ENCODE measurements at regions not wholly inside any gene's neighbourhood (a gene's known extent, or its start where the extent isn't known, plus 50 kb on each side); places are given as distances from the start of the nearest gene placed in this dataset.

DNA sequence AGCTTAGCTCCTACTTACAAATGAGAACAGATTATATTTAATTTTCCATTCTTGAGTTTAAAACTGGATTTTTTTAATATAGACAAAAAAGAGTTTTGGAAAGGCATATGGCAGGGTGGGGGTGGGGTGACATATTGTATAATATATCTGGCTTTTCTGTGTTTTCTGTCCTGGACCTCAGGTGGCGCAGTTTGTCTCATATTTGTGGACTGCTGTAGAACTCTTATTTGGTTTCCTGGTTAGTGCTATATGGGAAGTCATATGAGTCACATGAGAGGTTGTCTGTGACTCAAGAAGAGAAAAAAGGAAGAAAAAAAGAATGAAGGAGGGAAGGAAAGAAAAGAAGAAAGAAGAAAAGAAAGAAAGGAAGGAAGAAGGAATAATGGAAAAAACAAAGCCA, 131.8 kb downstream of the CLVS2 start:
- TF ChIP-seq ZNF671 (CRISPR knock-in tag; IDR thresholded peaks at IDR 0.05) (no peak), SP1 (CRISPR knock-in tag; conservative IDR thresholded peaks at IDR 0.05) (no peak)
